Breast epithelium (tissue), 4 donors: ENCODE measurements at regions not wholly inside any gene's neighbourhood (a gene's known extent, or its start where the extent isn't known, plus 50 kb on each side); places are given as distances from the start of the nearest gene placed in this dataset.

ENCODE experiments used
- DNase-seq, 2 donors: peaks; one replicate each; pipeline ENCODE4 v3.0.0-alpha.2; 2019; ENCODE audit warnings: low spot score in 2 of 2
- H3K27ac ChIP-seq, 2 donors: fragments of 200-600 bp; sonication (generic) in 1 of 2; one replicate each; pipeline ENCODE4 v1.5.1; 2016 to 2019; ENCODE audit warnings: mild to moderate bottlenecking in 1 of 2
- H3K27me3 ChIP-seq, 2 donors: fragments of 200-600 bp; sonication (generic) in 1 of 2; one replicate each; pipeline versions ENCODE4 v1.5.1 to v1.6.0; 2017 to 2019; ENCODE audit warnings: control low read depth in 1 of 2, mild to moderate bottlenecking in 1 of 2
- H3K36me3 ChIP-seq: fragments of 200-600 bp; one replicate; pipeline ENCODE4 v1.5.1; 2019
- H3K4me1 ChIP-seq, 2 donors: fragments of 200-600 bp; sonication (generic); one replicate each; pipeline ENCODE4 v1.5.1; 2016 to 2019; ENCODE audit warnings: control low read depth in 1 of 2
- H3K4me3 ChIP-seq, 3 donors: fragments of 200-600 bp; sonication (generic); 1 replicate in 2 of 3; 2 replicates in 1 of 3; pipeline ENCODE4 v1.5.1; 2016 to 2019; ENCODE audit warnings: mild to moderate bottlenecking in 3 of 3, moderate library complexity in 2 of 3
- H3K9me3 ChIP-seq, 2 donors: fragments of 200-600 bp; sonication (generic) in 1 of 2; one replicate each; pipeline ENCODE4 v1.5.1; 2016 to 2019; ENCODE audit warnings: control low read depth in 1 of 2
- POLR2A ChIP-seq: fragments of 450-650 bp; IDR thresholded peaks from one replicate; pipeline ENCODE4 v1.6.1; 2016; ENCODE audit warnings: antibody characterized with exemption, mild to moderate bottlenecking, moderate library complexity
- POLR2AphosphoS5 ChIP-seq, 3 donors: sonication (generic); formaldehyde crosslinking; IDR thresholded peaks; one replicate each; pipeline ENCODE4 v1.6.1; 2017; ENCODE audit warnings: antibody characterized with exemption in 3 of 3
- intact Hi-C: fragments of 100-400 bp; cut with DNase I; formaldehyde crosslinking; loops from one replicate; pipeline ENCODE4 v1.15.1; 2023; ENCODE audit warnings: low total_unique reads
- TF ChIP-seq, protein P1 (sequence below), 3 donors: fragments of 450-650 bp; IDR thresholded peaks; one replicate each; pipeline ENCODE4 v1.5.1; 2016 to 2017; ENCODE audit warnings: antibody characterized with exemption in 3 of 3, mild to moderate bottlenecking in 3 of 3, moderate library complexity in 3 of 3

DNA sequence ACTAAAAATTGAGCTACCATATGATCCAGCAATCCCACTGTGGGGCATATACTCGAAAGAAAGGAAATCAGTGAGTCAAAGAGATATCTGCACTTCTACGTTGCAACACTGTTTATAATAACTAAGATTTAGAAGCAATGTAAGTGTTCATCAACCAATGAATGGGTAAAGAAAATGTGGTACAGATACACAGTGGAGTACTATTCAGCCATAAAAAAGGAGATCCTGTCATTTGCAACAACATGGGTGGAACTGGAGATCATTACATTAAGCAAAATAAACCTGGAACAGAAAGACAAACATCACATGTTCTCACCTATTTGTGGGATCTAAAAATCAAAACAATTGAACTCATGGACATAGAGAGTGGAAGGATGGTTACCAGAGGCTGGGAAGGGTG lies 385.0 kb upstream of the TRIB2 start:
- Histone ChIP-seq H3K36me3 (no peaks in the 10 kb centered on the region), H3K9me3 (no peaks in the 10 kb centered on the region), H3K27me3 (no peaks in the 10 kb centered on the region), H3K4me3 (no peak overlapping the region), H3K27ac (no peak overlapping the region), H3K4me1 (no peaks in the 10 kb centered on the region)
- no peak for DNase-seq
- TF ChIP-seq POLR2A: no peak
- TF ChIP-seq, protein P1, sequence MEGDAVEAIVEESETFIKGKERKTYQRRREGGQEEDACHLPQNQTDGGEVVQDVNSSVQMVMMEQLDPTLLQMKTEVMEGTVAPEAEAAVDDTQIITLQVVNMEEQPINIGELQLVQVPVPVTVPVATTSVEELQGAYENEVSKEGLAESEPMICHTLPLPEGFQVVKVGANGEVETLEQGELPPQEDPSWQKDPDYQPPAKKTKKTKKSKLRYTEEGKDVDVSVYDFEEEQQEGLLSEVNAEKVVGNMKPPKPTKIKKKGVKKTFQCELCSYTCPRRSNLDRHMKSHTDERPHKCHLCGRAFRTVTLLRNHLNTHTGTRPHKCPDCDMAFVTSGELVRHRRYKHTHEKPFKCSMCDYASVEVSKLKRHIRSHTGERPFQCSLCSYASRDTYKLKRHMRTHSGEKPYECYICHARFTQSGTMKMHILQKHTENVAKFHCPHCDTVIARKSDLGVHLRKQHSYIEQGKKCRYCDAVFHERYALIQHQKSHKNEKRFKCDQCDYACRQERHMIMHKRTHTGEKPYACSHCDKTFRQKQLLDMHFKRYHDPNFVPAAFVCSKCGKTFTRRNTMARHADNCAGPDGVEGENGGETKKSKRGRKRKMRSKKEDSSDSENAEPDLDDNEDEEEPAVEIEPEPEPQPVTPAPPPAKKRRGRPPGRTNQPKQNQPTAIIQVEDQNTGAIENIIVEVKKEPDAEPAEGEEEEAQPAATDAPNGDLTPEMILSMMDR (IDR thresholded peaks at IDR 0.05): no peak
- no peak for TF ChIP-seq POLR2AphosphoS5 (IDR thresholded peaks at IDR 0.05)
- intact Hi-C loops: no loop called here

DNA sequence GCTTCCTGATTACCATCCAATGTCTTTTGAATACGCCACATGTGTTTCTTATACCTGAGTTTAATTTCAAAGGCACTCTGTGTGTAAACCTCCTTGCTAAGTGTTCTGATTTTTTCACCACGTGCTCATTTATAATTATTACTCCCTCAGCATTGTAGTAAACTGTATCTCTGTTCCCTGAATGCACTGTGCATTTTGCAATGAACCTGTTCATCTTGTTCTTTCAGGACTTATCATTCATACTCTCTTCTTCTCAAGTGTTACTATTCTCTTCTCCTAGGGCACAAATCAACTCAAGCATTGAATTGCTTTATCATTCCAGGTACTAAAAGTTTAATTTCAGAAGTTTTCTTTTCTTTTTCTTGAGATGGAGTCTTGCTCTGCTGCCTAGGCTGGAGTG lies 383.4 kb upstream of the TRIB2 start:
- Histone ChIP-seq H3K36me3 (no peaks in the 10 kb centered on the region), H3K27ac (no peak overlapping the region), H3K9me3 (no peaks in the 10 kb centered on the region), H3K4me1 (no peaks in the 10 kb centered on the region), H3K27me3 (no peaks in the 10 kb centered on the region), H3K4me3 (no peak overlapping the region)
- intact Hi-C loops: no loop called here
- TF ChIP-seq POLR2AphosphoS5 (IDR thresholded peaks at IDR 0.05) (no peak), POLR2A (no peak)
- TF ChIP-seq, protein P1 (IDR thresholded peaks at IDR 0.05): no peak
- no peak for DNase-seq

DNA sequence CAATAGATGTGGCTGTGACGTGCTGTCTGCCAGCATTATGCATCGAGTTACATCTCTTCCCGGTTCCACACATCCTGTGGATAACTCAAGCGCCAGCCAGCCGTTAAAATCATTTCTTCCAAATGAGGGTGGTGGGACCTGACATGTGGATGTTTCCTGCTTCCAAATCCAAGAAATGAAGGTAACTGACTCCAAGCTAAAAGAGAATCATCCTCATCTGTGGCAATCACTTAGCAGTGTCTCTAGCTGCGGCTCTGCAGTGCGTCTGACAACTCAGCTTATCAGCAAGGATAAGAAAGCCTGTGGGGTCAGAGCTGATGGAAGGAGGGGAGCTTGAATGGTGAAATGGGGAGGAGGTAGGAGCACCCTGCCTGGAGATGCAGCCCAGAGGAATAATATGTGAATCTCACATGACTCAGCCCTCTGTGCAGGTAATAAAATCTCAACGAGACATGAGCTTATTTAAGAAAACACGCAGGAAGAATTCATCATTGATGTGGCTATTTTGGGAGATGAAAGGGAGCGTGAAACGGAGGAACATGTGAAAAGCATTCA lies 382.2 kb upstream of the TRIB2 start:
- intact Hi-C loops: no loop called here
- no peaks in the 10 kb centered on the region for H3K36me3 ChIP-seq
- H3K27me3 ChIP-seq: no peaks in the 10 kb centered on the region
- no peaks in the 10 kb centered on the region for H3K4me1 ChIP-seq
- no peaks in the 10 kb centered on the region for H3K9me3 ChIP-seq
- TF ChIP-seq POLR2AphosphoS5 (IDR thresholded peaks at IDR 0.05): no peak
- no peak overlapping the region for H3K4me3 ChIP-seq
- H3K27ac ChIP-seq: no peak overlapping the region
- DNase-seq: no peak

DNA sequence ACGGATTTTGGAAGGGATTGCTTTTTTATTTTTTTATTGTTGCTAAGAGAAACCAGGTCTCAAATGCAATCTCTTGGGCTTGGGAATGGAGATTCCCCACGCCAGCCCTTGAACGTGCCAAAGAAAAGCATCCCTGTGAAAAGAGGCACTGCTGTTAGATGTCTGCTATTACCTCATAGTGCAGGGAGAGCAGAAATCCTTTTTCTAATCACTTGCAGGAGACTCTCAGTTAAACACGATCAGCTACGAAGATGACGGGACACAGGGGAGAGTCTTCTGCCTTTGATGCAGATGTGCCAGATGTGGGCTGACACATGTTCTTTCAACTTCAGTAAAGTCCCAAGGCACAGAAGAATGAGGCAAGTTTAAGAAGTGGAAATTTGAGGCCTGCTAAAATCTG lies 381.6 kb upstream of the TRIB2 start:
- no peaks in the 10 kb centered on the region for H3K4me1 ChIP-seq
- TF ChIP-seq POLR2AphosphoS5 (IDR thresholded peaks at IDR 0.05) (no peak), POLR2A (no peak)
- H3K27me3 ChIP-seq: no peaks in the 10 kb centered on the region
- DNase-seq: no peak
- H3K36me3 ChIP-seq: no peaks in the 10 kb centered on the region
- H3K4me3 ChIP-seq: no peak overlapping the region
- H3K27ac ChIP-seq: no peak overlapping the region
- no peaks in the 10 kb centered on the region for H3K9me3 ChIP-seq
- intact Hi-C loops: no loop called here

DNA sequence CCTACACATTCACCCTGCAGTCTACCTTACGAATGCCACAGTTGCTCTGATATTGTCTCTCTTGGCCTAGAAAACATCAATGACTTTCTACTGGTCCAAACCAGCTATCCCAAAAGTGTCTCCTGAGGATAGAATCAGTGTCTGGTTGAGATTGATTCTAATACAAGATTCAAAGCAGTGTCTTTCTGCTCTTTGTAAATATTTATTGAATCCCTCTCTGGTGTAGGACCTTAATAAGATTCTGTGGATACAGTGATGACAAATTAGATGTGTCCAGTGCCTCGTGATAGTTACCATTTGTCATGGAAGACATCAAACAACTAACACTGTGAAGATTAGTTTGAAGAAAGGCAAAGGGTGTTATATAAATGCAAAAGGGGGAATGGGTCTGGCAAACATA lies 380.7 kb upstream of the TRIB2 start:
- no peak for DNase-seq
- Histone ChIP-seq H3K9me3 (no peaks in the 10 kb centered on the region), H3K27me3 (no peaks in the 10 kb centered on the region), H3K36me3 (no peaks in the 10 kb centered on the region), H3K4me3 (no peak overlapping the region), H3K27ac (no peak overlapping the region), H3K4me1 (no peaks in the 10 kb centered on the region)
- intact Hi-C loops: no loop called here
- TF ChIP-seq POLR2A (no peak), POLR2AphosphoS5 (IDR thresholded peaks at IDR 0.05) (no peak)
- TF ChIP-seq, protein P1 (IDR thresholded peaks at IDR 0.05): no peak

DNA sequence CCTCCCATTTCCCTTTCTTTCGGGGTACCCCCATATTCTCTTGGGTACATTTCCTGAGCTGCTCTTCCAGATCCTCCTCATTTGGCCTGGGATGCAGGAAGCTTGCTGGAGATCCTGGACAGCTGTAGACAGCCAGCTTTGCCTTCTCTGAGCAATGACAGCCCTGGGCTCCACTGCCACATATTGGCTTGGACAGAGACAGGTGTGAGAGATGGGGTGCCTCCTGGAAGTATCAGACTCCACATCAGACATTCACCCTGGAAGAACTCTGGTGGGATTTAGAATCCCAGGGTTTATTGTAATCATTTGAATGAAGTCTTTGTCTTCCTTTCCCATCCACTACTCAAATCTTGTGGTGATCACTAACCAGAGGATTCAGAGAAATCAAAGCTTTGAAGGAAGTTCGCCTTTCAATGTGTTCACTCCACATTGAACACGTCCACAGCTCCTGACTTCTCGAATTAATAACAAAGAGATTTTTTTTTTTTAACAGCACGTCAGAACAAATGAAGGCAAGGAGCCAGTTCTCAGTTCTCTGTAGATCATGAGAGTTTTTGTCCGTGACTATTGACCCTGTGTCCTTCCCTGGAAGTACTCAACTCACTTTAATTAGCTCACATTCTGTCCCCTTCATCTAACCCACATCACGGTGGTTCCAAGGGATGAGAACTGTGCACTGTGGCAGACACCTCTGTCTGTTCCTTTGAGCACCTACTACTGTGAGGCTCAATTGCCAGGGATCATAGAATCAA lies 377.6 kb upstream of the TRIB2 start:
- TF ChIP-seq POLR2A (no peak), POLR2AphosphoS5 (IDR thresholded peaks at IDR 0.05) (no peak)
- Histone ChIP-seq H3K27ac (no peak overlapping the region), H3K36me3 (no peaks in the 10 kb centered on the region), H3K9me3 (no peaks in the 10 kb centered on the region), H3K4me3 (no peak overlapping the region), H3K27me3 (no peaks in the 10 kb centered on the region), H3K4me1 (no peaks in the 10 kb centered on the region)
- intact Hi-C loops: no loop called here
- DNase-seq: no peak
